ENCODE measurements at regions not wholly inside any gene's neighbourhood (a gene's known extent, or its start where the extent isn't known, plus 50 kb on each side); places are given as distances from the start of the nearest gene placed in this dataset.

GRCh38 chr10:35696392-35697287, 54.5 kb upstream of the FZD8 start:
- H3K9me3 ChIP-seq (ENCODE audit: control insufficient read depth in 1 of 2, insufficient read depth in 1 of 2, low read depth in 1 of 2, low read length in 2 of 2): no peaks in the 10 kb centered on the region
- DNase-seq (ENCODE audit: low read depth, low spot score): no peak
- intact Hi-C loops (cut with micrococcal nuclease): no loop called here
- H3K79me2 ChIP-seq (ENCODE audit: insufficient read depth, low read length): no peaks in the 10 kb centered on the region
- H3K9ac ChIP-seq (ENCODE audit: low read length): no peak overlapping the region
- no peaks in the 10 kb centered on the region for H3K9me2 ChIP-seq (ENCODE audit: insufficient read depth)
- TF ChIP-seq ATF3 (IDR thresholded peaks at IDR 0.05) (no peak), EZH2 (IDR thresholded peaks at IDR 0.05) (no peak), EZH2phosphoT487 (IDR thresholded peaks at IDR 0.05; ENCODE audit: borderline replicate concordance) (no peak), ZBTB33 (IDR thresholded peaks at IDR 0.05; ENCODE audit: extremely low read depth, insufficient replicate concordance, low read length) (no peak), FOSL1 (IDR thresholded peaks at IDR 0.05; ENCODE audit: low read depth) (no peak), CEBPB (IDR thresholded peaks at IDR 0.05; ENCODE audit: low read depth) (no peak), ZNF274 (IDR thresholded peaks at IDR 0.05; ENCODE audit: low read depth, low read length) (no peak), EGR1 (IDR thresholded peaks at IDR 0.05; ENCODE audit: low read depth) (no peak), TCF7L2 (IDR thresholded peaks at IDR 0.05; ENCODE audit: borderline replicate concordance, extremely low read depth, insufficient read depth, insufficient read length) (no peak), CTCF (IDR thresholded peaks at IDR 0.05 in 2 of 3, conservative IDR thresholded peaks at IDR 0.05 in 1 of 3; ENCODE audit: borderline replicate concordance in 1 of 3, insufficient read depth in 1 of 3, low read depth in 2 of 3, low read length in 2 of 3) (no peak), SIN3A (IDR thresholded peaks at IDR 0.05; ENCODE audit: low read depth) (no peak), ZFX (IDR thresholded peaks at IDR 0.05) (no peak), YY1 (IDR thresholded peaks at IDR 0.05; ENCODE audit: extremely low read depth, insufficient replicate concordance, low read depth, low read length) (no peak), RAD21 (IDR thresholded peaks at IDR 0.05; ENCODE audit: low read depth) (no peak), POLR2AphosphoS5 (IDR thresholded peaks at IDR 0.05; ENCODE audit: low read depth, low read length) (no peak), CBX3 (IDR thresholded peaks at IDR 0.05; ENCODE audit: low read depth) (no peak), REST (IDR thresholded peaks at IDR 0.05; ENCODE audit: low read depth) (no peak)
- RAD21 ChIA-PET (ENCODE audit: low non-redundant PET in 1 of 2, low total read pairs in 2 of 2, uncharacterized antibody in 2 of 2, unreplicated experiment in 2 of 2): no interaction called here
- H3K4me3 ChIP-seq (replicated peaks in 1 of 2; ENCODE audit: low read depth in 1 of 2, low read length in 2 of 2): no peak overlapping the region
- CTCF ChIA-PET: no interaction called here
- no peaks in the 10 kb centered on the region for H3K4me1 ChIP-seq (ENCODE audit: control insufficient read depth in 1 of 2, insufficient read depth in 2 of 2, low read length in 2 of 2)
- H3K4me2 ChIP-seq (ENCODE audit: low read length): no peak overlapping the region
- H3K36me3 ChIP-seq (ENCODE audit: control insufficient read depth in 1 of 2, insufficient read depth in 2 of 2, low read length in 2 of 2): no peaks in the 10 kb centered on the region
- H3K27me3 ChIP-seq (ENCODE audit: insufficient read depth, low read length): peaks cover 18% of the 10 kb centered on the region; the same call in 1 of the 2 replicates
- H3K27ac ChIP-seq (ENCODE audit: low read depth, low read length): no peak overlapping the region
- BruUV-seq (replicated peaks): no TSS peak
- ATAC-seq: no peak
- no peak overlapping the region for H2AFZ ChIP-seq (ENCODE audit: low read depth, low read length, poor library complexity, severe bottlenecking)
- POLR2A ChIA-PET: no interaction called here
- no peaks in the 10 kb centered on the region for H4K20me1 ChIP-seq (ENCODE audit: insufficient read depth)
